ENCODE measurements at regions not wholly inside any gene's neighbourhood (a gene's known extent, or its start where the extent isn't known, plus 50 kb on each side); places are given as distances from the start of the nearest gene placed in this dataset.

DNA sequence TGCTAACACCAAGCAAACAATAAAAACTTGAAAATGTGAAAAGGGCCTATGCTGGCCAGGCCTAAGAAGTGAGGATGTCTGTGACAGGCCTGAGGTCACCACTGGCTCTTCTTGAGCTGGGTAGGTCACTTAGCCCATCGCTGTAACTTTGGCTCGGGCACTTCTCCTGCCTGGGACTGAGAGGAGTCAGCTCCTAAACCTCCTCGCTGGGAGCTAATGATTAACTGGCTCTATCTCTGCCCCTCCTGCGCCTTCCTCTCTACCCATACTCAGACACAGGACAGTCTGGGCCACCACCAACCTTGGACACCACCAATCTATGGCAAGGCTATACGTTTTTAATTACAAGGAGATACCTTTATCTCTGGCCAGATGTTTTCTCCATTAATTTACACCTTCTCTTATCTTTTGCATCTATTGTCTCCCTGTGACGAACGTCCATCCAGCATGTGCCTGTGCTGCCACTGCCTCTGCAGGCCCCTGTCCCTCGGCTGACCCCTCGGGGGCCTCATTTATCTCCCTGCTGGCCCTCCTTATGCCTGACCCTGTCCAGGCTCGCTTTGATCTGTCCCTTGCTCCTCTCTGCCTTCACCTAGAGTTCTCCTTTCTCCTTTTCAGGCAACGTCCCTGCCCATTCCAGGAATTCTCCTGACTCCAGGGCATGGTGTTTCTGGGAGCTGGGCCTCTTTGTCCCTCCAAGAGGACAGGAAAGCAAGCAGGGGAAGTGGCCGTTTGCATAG is 149.1 kb upstream of the GATA6 start:
- POLR2A ChIA-PET = no interaction called here

DNA sequence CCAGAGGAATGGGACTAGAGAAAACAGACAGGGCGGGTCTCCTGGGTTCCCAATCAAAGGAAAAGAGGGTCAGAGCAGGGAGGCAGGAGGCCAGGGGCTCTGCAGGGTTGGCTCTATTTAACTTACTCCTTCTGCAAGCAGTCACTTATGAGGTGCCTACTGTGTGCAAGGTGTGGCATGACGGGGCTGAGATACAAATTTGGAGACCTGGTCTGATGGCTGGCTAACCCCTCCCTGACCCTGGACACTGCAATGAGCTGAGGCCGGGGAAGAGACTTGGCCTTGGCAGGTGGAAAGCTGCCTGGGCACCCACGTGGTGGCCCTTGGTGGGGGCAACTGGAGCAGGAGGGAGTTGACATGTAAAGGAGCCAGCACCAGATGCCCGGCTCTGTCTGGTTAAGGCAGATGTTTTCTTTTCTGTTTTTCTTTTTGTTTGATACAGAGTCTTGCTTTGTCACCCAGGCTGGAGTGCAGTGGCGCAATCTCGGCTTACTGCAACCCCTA is 148.5 kb upstream of the GATA6 start:
- Histone ChIP-seq H3K4me2 (ENCODE audit: low read length) (no peak overlapping the region), H4K20me1 (ENCODE audit: insufficient read depth) (no peaks in the 10 kb centered on the region), H3K27ac (ENCODE audit: low read depth, low read length) (no peak overlapping the region), H3K79me2 (ENCODE audit: insufficient read depth, low read length) (no peaks in the 10 kb centered on the region), H3K9me2 (ENCODE audit: insufficient read depth) (no peaks in the 10 kb centered on the region), H3K9me3 (ENCODE audit: control insufficient read depth in 1 of 2, insufficient read depth in 1 of 2, low read depth in 1 of 2, low read length in 2 of 2) (no peaks in the 10 kb centered on the region), H3K4me3 (replicated peaks in 1 of 2; ENCODE audit: low read depth in 1 of 2, low read length in 2 of 2) (no peak overlapping the region), H3K9ac (ENCODE audit: low read length) (no peak overlapping the region), H3K36me3 (ENCODE audit: control insufficient read depth in 1 of 2, insufficient read depth in 2 of 2, low read length in 2 of 2) (no peaks in the 10 kb centered on the region), H3K27me3 (ENCODE audit: insufficient read depth, low read length) (no peaks in the 10 kb centered on the region), H2AFZ (ENCODE audit: low read depth, low read length, poor library complexity, severe bottlenecking) (no peak overlapping the region), H3K4me1 (ENCODE audit: control insufficient read depth in 1 of 2, insufficient read depth in 2 of 2, low read length in 2 of 2) (no peaks in the 10 kb centered on the region)
- ChIA-PET CTCF (no interaction called here), POLR2A (no interaction called here), RAD21 (ENCODE audit: low non-redundant PET in 1 of 2, low total read pairs in 2 of 2, uncharacterized antibody in 2 of 2, unreplicated experiment in 2 of 2) (no interaction called here)
- ATAC-seq (no peak), DNase-seq (ENCODE audit: low read depth, low spot score) (no peak)
- no peak for TF ChIP-seq POLR2A (IDR thresholded peaks at IDR 0.05; ENCODE audit: borderline replicate concordance, extremely low read depth, insufficient read depth, insufficient read length)
- intact Hi-C loops (cut with micrococcal nuclease) = no loop called here
- no TSS peak for BruUV-seq (replicated peaks)

More for the DNA sequence above, 149.1 kb upstream of the GATA6 start:
- no peaks in the 10 kb centered on the region for H4K20me1 ChIP-seq (ENCODE audit: insufficient read depth)
- no peaks in the 10 kb centered on the region for H3K27me3 ChIP-seq (ENCODE audit: insufficient read depth, low read length)
- no peak for TF ChIP-seq YY1 (IDR thresholded peaks at IDR 0.05; ENCODE audit: extremely low read depth, insufficient replicate concordance, low read depth, low read length)
- H3K4me1 ChIP-seq (ENCODE audit: control insufficient read depth in 1 of 2, insufficient read depth in 2 of 2, low read length in 2 of 2) = no peaks in the 10 kb centered on the region
- ChIA-PET RAD21 (ENCODE audit: low non-redundant PET in 1 of 2, low total read pairs in 2 of 2, uncharacterized antibody in 2 of 2, unreplicated experiment in 2 of 2) (no interaction called here), CTCF (interaction anchor here (1.3 kb wide), 1 partner anchor 23 kb away, joined by 4 read pairs; no protein-coding TSS in a partner anchor)
- no TSS peak for BruUV-seq (replicated peaks)
- H3K36me3 ChIP-seq (ENCODE audit: control insufficient read depth in 1 of 2, insufficient read depth in 2 of 2, low read length in 2 of 2) = no peaks in the 10 kb centered on the region
- no peak for ATAC-seq
- no peak overlapping the region for H3K27ac ChIP-seq (ENCODE audit: low read depth, low read length)
- H3K4me3 ChIP-seq (replicated peaks in 1 of 2; ENCODE audit: low read depth in 1 of 2, low read length in 2 of 2) = no peak overlapping the region
- intact Hi-C loops (cut with micrococcal nuclease) = no loop called here
- no peak overlapping the region for H3K4me2 ChIP-seq (ENCODE audit: low read length)
- no peak overlapping the region for H2AFZ ChIP-seq (ENCODE audit: low read depth, low read length, poor library complexity, severe bottlenecking)
- no peaks in the 10 kb centered on the region for H3K79me2 ChIP-seq (ENCODE audit: insufficient read depth, low read length)
- no peaks in the 10 kb centered on the region for H3K9me2 ChIP-seq (ENCODE audit: insufficient read depth)
- no peak overlapping the region for H3K9ac ChIP-seq (ENCODE audit: low read length)
- no peaks in the 10 kb centered on the region for H3K9me3 ChIP-seq (ENCODE audit: control insufficient read depth in 1 of 2, insufficient read depth in 1 of 2, low read depth in 1 of 2, low read length in 2 of 2)
- DNase-seq (ENCODE audit: low read depth, low spot score) = no peak

Measured in HCT116 (cell line).